ENCODE measurements at regions not wholly inside any gene's neighbourhood (a gene's known extent, or its start where the extent isn't known, plus 50 kb on each side); places are given as distances from the start of the nearest gene placed in this dataset.

DNA sequence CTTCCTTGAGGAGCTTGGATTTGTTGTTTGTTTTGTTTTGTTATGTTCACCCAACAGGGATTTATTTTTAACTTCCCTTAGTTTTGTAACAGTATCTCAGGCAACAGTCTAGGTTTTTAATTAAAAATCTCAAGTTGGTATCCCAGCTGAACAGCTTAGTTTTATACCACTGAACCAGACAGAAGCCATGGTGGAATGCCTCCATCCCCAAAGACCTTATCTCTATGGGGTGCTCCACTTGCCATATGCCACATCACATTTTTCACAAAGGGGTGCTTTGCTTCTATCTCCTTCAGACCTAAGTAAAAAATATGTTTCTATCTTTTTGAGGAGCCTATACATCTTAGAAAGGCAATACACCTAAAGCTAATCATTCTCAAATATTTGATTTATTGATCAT is 715.8 kb upstream of the KIF2B start:
- DNase-seq (ENCODE audit: low read depth in 4 of 4, low spot score in 3 of 4), result no peak

- no peak for DNase-seq (ENCODE audit: low read depth in 4 of 4, low spot score in 3 of 4)
Measured at GRCh38 chr17:53101706-53102105, 721.0 kb upstream of the KIF2B start.

- DNase-seq (ENCODE audit: low read depth in 4 of 4, low spot score in 3 of 4), result no peak
Measured at GRCh38 chr17:53100126-53100525, 722.6 kb upstream of the KIF2B start.

DNA sequence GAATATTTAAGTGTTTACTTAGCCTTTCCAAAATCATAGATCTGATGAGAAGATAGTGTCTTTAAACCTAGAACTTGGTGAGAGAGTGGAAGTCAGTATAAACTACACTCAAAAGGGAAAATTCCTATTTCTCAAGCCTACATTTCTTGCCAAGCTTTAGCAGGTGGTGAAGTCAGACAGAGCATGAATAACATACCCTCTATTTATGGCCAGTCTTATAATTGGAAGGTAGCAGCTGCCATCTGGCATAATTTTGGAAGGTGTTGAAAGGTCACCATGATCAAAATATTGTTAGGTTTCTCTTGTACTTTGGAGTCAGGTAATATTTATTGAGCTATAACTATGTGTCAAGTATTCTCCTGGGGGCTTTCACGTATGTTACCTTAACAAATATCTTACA is 729.3 kb upstream of the KIF2B start:
- no peak for DNase-seq (ENCODE audit: low read depth in 4 of 4, low spot score in 3 of 4)

GRCh38 chr17:53092072-53092471 is 730.7 kb upstream of the KIF2B start:
- DNase-seq (ENCODE audit: low read depth in 4 of 4, low spot score in 3 of 4), result no peak

GRCh38 chr17:53090770-53091169 is 732.0 kb upstream of the KIF2B start:
- DNase-seq (ENCODE audit: low read depth in 4 of 4, low spot score in 3 of 4), result no peak

GRCh38 chr17:53088481-53088880 is 734.2 kb upstream of the KIF2B start:
- no peak for DNase-seq (ENCODE audit: low read depth in 4 of 4, low spot score in 3 of 4)

- no peak for DNase-seq (ENCODE audit: low read depth in 4 of 4, low spot score in 3 of 4)
Measured at GRCh38 chr17:53061446-53061845, 761.3 kb upstream of the KIF2B start.

GRCh38 chr17:53058031-53058430 is 764.7 kb upstream of the KIF2B start:
- DNase-seq (ENCODE audit: low read depth in 4 of 4, low spot score in 3 of 4), result no peak

- no peak for DNase-seq (ENCODE audit: low read depth in 4 of 4, low spot score in 3 of 4)
Measured at GRCh38 chr17:53046781-53047180, 775.9 kb upstream of the KIF2B start.

DNA sequence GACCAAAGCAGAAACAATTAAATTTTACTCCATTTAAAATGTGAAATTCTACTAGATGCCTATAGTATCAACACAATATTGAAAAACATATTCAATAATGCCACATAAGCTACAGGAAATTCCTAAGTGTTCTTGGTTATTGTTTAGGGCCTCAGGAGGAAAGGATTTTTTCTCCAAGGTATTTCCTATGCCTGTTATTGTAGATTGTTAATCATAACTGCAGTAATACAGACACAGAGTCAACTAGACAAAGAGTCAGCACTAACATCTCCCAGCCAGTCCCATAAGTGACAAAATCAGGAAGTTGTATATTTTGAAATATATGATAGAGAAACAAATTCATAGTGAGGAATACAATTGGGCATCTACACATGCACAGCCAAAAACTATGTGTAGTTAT is 782.7 kb upstream of the KIF2B start:
- DNase-seq (ENCODE audit: low read depth in 4 of 4, low spot score in 3 of 4), result no peak

DNA sequence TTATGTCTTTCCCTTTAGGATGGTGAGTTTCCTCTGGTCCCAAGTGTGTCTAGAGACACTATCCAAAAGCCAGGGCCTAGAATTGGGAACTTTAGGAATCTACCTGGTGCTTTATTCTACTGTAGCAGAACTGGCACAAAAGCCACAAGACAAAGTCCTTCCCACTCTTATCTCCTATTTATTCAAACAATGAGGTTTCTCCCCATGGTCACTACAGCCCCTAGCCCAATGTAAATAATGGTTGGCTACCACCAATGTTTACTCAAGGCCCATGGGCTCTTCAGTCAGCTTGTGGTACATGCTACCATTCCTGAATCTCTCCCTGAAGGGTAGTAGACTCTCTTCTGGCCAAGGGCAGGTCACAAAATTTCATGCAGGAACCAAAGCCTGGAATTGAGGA is 789.4 kb upstream of the KIF2B start:
- no peak for DNase-seq (ENCODE audit: low read depth in 4 of 4, low spot score in 3 of 4)

- DNase-seq (ENCODE audit: low read depth in 4 of 4, low spot score in 3 of 4), result peak; percentile 38 to 52 (median 46)
Measured at GRCh38 chr17:53032861-53033271, 789.9 kb upstream of the KIF2B start.

DNA sequence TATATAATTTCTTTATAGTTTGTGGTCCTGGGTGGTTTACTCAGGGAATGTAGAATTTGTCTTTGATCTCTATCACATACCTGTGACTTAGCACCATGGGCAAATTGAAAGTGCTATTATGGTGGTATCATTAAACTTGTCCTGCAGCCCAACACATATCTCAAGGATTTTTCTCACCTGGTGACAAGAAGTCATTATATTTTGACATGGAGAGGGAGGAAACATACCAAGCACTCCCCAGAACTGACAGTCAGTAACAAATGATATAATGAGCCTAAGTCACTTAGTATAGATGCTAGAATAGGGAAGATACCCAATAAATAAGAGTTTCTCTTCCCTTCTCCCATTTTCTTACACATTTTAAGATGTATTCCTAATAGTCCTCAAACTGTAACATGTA is 805.5 kb upstream of the KIF2B start:
- DNase-seq (ENCODE audit: low read depth in 4 of 4, low spot score in 3 of 4), result no peak

DNA sequence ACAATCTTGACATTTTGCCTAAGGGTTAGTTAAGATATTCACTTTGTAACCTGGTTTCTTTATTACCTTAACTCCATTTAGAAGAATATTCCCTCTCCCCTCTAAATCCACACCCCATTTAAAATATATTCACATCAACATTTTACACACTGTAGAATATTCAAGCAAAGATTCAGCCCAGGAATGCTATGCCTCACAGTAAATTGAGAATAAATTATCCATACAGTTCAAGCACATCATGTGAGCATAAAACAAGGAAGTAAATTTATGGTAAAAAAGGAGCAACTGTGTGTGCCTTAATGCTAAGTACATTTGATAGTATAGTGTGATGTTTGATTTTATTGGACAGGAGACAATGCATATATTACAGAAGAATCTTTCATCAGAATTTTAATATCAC is 806.6 kb upstream of the KIF2B start:
- DNase-seq (ENCODE audit: low read depth in 4 of 4, low spot score in 3 of 4), result no peak

- DNase-seq (ENCODE audit: low read depth in 4 of 4, low spot score in 3 of 4), result peak in 1 of 4 donors; percentile 0
Measured at GRCh38 chr17:53012364-53012763, 810.4 kb upstream of the KIF2B start.

DNA sequence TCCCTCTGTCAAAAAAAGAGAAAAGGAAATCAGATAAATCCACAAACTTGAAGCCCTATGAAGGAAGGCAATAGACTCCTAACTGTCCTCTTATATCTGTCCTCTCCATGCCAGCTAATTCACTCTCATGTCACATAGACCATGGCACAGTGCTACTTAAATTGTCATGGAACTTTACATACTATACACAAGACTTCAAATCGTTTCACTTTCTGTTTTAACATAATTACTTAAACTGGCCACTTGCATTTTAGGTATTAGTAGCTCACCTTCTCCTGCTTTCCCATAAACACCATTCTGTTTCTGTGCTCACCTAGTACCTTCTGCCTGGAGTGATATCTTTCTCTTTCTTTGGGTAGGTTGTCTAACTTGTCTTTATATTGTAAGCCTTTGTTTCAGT is 816.7 kb upstream of the KIF2B start:
- no peak for DNase-seq (ENCODE audit: low read depth in 4 of 4, low spot score in 3 of 4)

DNA sequence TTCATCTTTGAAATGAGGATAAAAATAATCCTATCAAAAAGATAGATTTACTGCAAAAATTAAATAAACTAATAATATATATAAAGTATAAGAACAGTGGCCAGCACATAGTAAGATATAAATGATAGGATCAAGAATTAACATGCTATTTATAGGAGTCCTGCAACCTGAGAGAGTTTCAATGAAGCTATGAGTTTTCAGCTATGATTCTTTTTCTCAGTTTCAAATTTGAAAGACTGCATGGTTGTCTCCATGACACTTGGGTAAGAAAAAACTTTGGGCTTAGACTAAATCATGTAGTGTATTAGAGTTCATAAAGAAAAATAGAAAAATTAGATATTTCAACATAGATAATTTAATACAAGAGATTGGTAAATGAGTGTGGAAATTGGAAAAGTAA is 817.8 kb upstream of the KIF2B start:
- no peak for DNase-seq (ENCODE audit: low read depth in 4 of 4, low spot score in 3 of 4)

DNA sequence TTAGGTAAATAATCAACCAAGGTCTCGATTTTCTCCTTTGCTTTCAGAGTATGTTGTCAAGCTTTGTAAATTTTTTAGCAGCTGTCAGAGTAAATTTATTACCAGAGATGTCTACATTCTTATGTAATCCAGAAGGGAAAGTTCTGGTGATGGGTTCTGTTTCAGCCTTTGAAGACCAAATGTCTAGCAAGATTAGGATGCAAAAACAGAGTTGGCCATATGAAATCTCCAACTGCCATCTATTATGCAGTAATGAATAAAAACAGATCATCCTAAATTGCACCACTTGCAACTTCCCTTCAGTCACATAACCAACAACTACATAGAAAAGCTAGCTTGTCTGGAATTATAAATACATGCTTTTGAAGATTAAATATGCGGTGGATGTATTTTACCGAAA is 826.8 kb upstream of the KIF2B start:
- no peak for DNase-seq (ENCODE audit: low read depth in 4 of 4, low spot score in 3 of 4)

DNA sequence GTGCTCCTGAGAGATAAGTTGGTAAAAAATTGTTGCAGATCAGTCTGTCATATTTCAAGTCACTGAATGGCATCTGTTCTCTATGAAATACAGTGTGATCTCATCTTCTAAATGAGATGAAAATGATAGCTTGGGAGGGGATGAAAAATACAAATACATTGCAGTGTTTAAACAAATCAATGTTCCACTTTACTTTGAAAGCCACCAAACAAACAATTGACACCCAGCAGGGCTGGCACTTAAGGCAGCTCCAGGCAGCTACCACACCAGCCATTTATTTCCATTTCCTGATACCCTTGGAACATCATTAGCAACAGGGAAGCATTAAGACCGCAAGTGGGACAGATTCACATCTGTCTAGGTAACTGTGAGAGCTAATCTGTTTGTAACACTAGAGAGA is 827.6 kb upstream of the KIF2B start:
- DNase-seq (ENCODE audit: low read depth in 4 of 4, low spot score in 3 of 4), result no peak

GRCh38 chr17:52986056-52986662 is 827.6 kb upstream of the CA10 start:
- no peak for DNase-seq (ENCODE audit: low read depth in 4 of 4, low spot score in 3 of 4)

DNA sequence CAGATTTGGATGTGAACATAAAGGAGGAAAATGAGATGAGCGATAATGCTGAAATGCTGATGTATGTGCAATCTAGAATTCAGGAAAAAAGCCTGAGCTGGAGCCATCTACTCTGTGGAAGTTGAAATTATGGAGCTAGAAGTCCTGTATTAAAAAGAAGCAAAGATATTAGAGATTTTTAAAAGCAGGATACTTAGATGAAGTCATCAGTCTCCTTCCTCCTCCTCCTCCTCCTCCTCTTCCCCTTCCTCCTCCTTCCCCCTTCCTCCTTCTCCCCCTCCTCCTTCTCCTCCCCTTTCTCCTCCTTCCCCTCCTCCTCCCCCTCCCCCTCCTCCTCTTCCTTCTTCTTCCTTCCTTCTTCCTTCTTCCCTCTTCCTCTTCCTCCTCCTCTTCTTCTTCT is 823.8 kb upstream of the CA10 start:
- no peak for DNase-seq (ENCODE audit: low read depth in 4 of 4, low spot score in 3 of 4)

DNA sequence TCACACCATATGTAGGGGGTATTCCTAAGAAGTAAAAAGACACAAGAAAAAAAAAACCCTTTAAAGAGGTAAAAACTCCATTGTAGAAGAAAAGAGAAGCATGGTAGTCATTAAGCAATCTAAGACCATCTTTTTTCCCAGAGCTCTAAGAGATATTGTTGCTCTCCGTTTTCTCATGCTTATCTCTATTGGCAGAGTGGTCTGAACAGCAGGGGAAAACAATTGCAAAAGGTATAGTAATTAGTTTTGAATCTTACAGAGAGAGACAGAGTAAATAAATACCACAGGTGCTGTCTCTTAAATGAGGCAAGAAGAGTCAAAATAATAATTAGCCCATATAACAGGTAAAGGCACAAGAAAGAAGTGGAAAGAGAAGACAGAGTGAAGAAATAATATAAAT is 821.4 kb upstream of the CA10 start:
- DNase-seq (ENCODE audit: low read depth in 4 of 4, low spot score in 3 of 4), result no peak
